ENCODE measurements at regions not wholly inside any gene's neighbourhood (a gene's known extent, or its start where the extent isn't known, plus 50 kb on each side); places are given as distances from the start of the nearest gene placed in this dataset.

DNA sequence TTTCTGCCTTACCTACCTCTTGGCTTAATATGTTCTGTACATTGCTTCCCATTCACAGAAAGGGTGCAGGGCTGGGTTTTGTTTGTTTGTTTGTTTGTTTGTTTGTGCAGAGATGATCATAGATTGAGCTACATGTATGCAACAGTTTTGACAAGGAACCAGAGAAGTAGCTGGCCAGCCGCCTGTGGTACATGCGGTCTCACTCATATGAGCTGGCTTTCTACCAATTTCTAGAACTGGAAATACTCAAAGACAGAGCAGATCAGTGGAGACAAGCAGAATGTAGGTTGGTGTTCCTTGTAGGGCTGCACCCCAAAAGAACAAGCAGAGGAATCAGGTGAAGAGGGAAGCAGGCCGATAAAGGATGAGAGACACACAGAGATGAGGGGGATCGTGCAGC, 502.7 kb downstream of the SOX2 start:
- no peak for DNase-seq (ENCODE audit: low spot score)

- no peak for DNase-seq (ENCODE audit: low spot score)
Measured at GRCh38 chr3:182215881-182216280, 504.2 kb downstream of the SOX2 start.

- no peak for DNase-seq (ENCODE audit: low spot score)
Measured at GRCh38 chr3:182216311-182216970, 504.7 kb downstream of the SOX2 start.

DNA sequence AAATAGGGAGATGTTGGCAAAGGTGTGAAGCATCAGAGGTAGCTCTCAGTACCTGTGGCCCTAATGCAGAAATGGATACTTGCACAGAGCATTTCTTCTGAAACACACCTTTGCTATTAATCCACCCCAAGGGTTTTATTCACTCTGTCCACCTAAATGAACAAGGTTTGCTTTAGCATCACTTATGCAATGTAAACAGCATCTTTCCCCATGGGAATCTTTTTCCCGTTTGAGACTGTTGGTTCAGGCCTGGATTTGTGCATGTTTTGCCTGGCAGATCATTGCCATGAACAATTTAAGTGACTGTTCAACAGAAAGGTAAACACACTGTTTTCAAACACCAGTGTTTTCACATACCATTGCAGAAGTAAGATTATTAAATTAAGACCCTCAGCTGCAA, 508.3 kb downstream of the SOX2 start:
- DNase-seq (ENCODE audit: low spot score), result no peak

DNA sequence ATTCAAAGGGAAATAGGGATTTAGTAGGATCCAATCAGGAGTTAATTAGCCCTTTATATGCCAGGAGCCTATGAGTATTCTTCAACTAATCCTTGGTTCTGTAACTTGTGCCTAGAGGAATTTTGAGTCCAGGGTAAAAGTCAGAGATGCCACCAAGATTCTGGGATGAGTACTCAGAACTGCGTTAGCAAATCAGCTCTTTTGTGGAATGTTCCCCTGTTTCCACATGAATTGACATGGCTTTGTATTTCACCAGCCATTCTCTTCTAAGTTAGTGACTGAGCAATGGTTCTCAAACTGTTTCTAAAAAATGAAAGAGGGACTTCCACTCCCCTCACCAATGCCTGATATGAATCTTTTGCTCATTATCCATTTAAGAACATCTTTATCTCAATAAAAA, 508.7 kb downstream of the SOX2 start:
- DNase-seq (ENCODE audit: low spot score), result no peak

DNA sequence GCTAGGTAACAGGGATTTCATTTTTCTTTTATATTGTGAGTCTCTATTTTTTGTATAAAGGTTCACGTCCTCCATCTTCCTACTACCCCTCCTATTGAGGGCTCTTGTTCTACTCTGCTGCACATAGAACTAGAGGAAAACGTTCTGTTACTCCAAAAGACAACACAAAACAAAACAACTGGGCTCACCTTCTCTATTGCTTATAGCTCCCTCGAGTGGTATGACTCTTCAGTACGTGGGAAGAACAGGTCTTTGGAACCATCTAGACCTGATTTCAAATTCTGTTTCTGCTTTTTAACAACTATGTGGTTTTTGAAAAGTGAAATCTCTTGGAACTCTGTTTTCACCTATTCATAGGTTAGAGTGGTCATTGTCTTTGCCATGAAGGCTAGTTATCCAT, 515.3 kb downstream of the SOX2 start:
- DNase-seq (ENCODE audit: low spot score), result no peak

DNA sequence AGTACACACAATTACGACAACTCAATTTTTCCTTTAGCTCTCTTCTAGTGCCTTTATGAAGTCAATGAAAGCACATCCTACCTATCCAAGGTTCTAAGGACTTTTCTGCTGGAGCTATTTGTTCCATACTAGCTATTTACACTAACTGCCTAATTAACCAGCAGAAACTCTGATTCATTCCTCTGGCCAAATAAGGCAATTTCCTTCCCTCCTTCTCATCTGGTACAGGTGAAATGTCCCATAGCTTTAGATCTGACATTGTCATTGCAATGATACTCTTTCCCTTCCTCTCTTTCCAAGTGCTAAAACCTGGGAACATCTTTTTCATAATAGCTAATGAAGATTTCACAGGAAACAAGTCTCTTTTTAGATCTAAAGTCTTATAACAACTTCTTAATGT, 521.7 kb downstream of the SOX2 start:
- DNase-seq (ENCODE audit: low spot score), result no peak

GRCh38 chr3:182233957-182234356, 522.2 kb downstream of the SOX2 start:
- DNase-seq (ENCODE audit: low spot score), result no peak

DNA sequence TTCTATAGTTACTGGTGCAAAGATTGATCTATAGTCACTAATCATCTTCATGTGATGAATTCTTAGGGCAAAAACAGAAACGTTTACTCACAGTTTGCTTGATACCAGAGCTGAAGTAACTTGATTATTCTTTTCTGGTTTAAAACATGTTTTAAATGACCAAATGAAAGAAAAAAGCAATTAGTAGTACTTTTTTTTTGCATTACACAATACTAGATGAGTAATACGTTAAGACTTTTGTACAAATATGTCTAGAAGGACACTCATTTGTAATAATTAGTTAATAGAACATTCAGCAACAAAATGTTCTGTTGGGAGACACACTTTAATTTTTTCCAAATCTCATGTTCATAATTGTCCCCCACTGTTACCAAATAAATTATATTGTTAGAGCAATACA, 523.2 kb downstream of the SOX2 start:
- no peak for DNase-seq (ENCODE audit: low spot score)

- DNase-seq (ENCODE audit: low spot score), result no peak
Measured at GRCh38 chr3:182235504-182235903, 523.8 kb downstream of the SOX2 start.

DNA sequence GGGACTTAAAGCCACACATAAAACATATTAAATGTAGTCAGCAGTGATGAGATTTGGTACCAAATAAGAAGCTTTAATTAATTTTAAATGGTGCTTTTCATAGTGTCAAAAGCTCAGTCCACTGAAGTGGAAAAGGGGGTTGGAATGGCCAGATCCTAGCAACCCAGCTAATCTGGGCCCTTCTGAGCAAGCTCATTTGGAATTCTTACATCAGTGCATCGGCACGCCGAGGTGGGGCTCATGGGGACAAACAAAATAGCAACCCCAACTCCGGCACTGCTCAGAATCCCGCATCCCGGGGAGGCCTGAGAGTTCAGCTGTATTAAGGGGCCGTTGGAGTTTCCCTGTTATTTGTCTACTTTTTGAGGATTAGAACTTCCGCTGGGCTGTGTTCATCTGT, 526.4 kb downstream of the SOX2 start:
- DNase-seq (ENCODE audit: low spot score), result no peak

DNA sequence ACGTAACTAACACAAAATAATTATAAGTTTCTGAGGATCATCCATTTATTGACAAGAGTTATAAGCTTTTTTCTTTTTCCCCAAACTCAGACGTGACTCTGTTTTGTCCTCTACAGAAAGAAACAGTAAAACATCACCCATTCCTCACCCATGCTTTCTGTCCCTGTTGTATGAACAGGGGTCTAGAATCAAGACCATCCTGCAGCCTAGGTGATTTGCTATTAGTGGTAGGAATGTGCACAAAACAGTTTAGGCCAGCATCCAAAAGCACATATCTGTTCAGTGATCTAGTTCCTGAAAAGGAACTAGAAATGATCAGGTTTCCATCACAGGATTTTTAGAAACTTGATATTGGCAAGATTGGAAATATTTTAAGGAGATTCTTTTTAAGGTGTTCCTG, 527.6 kb downstream of the SOX2 start:
- DNase-seq (ENCODE audit: low spot score), result no peak

GRCh38 chr3:182240474-182240873, 528.7 kb downstream of the SOX2 start:
- no peak for DNase-seq (ENCODE audit: low spot score)

DNA sequence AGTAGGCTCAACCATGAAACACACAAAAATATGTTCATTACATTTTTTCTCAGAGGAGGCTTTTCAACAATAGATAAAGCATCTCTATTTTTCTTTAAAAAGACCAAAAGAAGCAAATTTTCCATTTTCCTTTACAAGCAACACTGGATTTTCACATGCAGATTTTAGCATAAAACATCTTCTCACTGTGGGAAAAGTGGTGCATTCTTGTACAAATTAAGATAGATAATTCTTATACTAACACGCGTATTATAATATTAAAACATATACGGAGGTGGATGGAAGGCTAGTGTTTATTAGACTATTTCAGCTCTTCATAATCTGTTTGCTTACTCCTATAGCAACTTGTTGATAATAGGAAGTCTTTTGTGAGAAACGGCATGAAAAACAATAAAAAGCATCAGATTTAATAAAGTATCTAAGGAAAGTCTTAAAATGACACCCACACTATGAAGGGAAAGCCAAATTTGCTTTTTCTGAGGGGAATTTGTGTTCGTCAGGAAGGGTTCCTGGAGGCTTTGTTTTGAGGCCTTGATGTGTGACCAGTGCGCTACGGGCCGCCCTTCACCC, 529.6 kb downstream of the SOX2 start:
- no peak for DNase-seq (ENCODE audit: low spot score)

DNA sequence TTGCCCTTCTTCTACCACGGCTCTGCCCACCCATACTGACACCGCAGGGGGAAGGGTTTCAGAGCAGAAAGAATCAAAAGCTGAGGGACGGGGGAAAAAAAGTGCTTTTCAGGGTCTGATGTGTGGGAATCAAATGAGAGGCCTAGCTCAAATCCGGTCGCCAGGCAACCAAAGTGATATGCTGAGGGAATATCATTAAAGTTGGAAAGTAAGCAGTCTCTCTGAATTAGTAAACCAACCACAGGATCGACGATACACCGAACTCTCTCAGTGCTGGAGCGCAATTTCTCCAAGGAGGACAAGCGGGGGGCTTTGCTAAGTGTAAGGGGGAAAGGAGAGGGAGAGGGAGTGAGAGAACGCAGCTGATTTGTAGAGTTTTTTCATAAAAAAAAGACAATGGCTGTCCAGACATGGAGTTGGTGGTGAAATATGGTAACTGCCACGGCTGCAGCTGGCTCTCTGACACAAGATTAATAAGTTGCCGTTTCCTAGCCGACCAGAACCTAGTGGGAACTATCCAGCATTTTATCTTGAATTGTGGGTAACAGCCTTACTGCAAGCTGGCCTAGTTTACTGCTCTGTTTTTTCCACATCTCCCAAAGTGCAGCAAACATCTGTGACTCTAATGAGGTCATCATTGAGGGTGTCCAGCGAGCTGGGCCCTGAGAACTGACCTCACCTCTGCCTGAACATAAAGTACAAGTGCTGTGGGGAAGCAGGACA, 530.2 kb downstream of the SOX2 start:
- peak; percentile 37 for DNase-seq (ENCODE audit: low spot score)

GRCh38 chr3:182242489-182242942, 530.8 kb downstream of the SOX2 start:
- DNase-seq (ENCODE audit: low spot score), result no peak

- no peak for DNase-seq (ENCODE audit: low spot score)
Measured at GRCh38 chr3:182243625-182244024, 531.9 kb downstream of the SOX2 start.

- no peak for DNase-seq (ENCODE audit: low spot score)
Measured at GRCh38 chr3:182244222-182244971, 532.7 kb downstream of the SOX2 start.

- no peak for DNase-seq (ENCODE audit: low spot score)
Measured at GRCh38 chr3:182245059-182245458, 533.3 kb downstream of the SOX2 start.

- DNase-seq (ENCODE audit: low spot score), result no peak
Measured at GRCh38 chr3:182246870-182247269, 535.1 kb downstream of the SOX2 start.

GRCh38 chr3:182248349-182248880, 536.7 kb downstream of the SOX2 start:
- DNase-seq (ENCODE audit: low spot score), result peak; percentile 29

- no peak for DNase-seq (ENCODE audit: low spot score)
Measured at GRCh38 chr3:182252802-182253201, 540.5 kb upstream of the ATP11B start.

All from H4 (cell line).